ENCODE measurements at regions not wholly inside any gene's neighbourhood (a gene's known extent, or its start where the extent isn't known, plus 50 kb on each side); places are given as distances from the start of the nearest gene placed in this dataset.

- TF ChIP-seq CTCF (conservative IDR thresholded peaks at IDR 0.05 in 1 of 2, IDR thresholded peaks at IDR 0.05 in 1 of 2; ENCODE audit: low read depth in 1 of 2, low read length in 2 of 2) (no peak), EZH2 (IDR thresholded peaks at IDR 0.05; ENCODE audit: low read length, missing control alignments) (no peak)
Measured at GRCh38 chr4:78704317-78704716, 71.8 kb upstream of the BMP2K start.

Measured in fibroblast of lung (primary cell).